ENCODE measurements at regions not wholly inside any gene's neighbourhood (a gene's known extent, or its start where the extent isn't known, plus 50 kb on each side); places are given as distances from the start of the nearest gene placed in this dataset.

DNA sequence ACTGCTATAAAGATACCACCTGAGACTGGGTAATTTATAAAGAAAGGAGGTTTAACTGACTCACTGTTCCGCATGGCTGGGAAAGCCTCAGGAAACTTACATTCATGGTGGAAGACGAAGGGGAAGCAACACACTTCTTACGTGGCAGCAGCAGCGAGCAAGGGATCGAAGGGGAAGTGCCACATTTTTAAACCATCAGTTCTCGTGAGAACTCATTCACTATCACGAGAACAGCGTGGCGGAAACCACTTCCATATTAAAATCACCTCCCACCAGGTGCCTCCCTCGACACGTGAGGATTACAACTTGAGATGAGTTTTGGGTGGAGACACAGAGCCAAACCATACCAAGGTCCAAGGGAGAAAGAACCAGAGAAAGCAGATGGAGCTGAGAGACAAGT lies 454.3 kb upstream of the CDH11 start:
- H3K4me3 Mint-ChIP-seq (ENCODE audit: unreplicated experiment), result no peak overlapping the region
- H3K27me3 Mint-ChIP-seq (ENCODE audit: low read depth, unreplicated experiment), result peaks cover 17% of the 10 kb centered on the region
- peaks cover 11% of the 10 kb centered on the region for H3K4me1 ChIP-seq (ENCODE audit: insufficient read depth, low read length)
- H3K27ac ChIP-seq (ENCODE audit: low read depth, low read length), result no peak overlapping the region
- no peak for TF ChIP-seq EZH2 (IDR thresholded peaks at IDR 0.05; ENCODE audit: insufficient read depth, low read length)
- TF ChIP-seq, protein P1, sequence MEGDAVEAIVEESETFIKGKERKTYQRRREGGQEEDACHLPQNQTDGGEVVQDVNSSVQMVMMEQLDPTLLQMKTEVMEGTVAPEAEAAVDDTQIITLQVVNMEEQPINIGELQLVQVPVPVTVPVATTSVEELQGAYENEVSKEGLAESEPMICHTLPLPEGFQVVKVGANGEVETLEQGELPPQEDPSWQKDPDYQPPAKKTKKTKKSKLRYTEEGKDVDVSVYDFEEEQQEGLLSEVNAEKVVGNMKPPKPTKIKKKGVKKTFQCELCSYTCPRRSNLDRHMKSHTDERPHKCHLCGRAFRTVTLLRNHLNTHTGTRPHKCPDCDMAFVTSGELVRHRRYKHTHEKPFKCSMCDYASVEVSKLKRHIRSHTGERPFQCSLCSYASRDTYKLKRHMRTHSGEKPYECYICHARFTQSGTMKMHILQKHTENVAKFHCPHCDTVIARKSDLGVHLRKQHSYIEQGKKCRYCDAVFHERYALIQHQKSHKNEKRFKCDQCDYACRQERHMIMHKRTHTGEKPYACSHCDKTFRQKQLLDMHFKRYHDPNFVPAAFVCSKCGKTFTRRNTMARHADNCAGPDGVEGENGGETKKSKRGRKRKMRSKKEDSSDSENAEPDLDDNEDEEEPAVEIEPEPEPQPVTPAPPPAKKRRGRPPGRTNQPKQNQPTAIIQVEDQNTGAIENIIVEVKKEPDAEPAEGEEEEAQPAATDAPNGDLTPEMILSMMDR (IDR thresholded peaks at IDR 0.05; ENCODE audit: insufficient read depth, low read depth, low read length), result no peak
- no peak overlapping the region for H2AFZ ChIP-seq (ENCODE audit: low read depth, low read length)
- no peaks in the 10 kb centered on the region for H3K36me3 Mint-ChIP-seq (ENCODE audit: low read depth, unreplicated experiment)
- no peak overlapping the region for H3K4me2 ChIP-seq (ENCODE audit: low read length)
- no peak overlapping the region for H3K27ac Mint-ChIP-seq (ENCODE audit: unreplicated experiment)
- peaks cover 24% of the 10 kb centered on the region for H3K4me1 Mint-ChIP-seq (ENCODE audit: low read depth, unreplicated experiment)
- H3K79me2 ChIP-seq (ENCODE audit: insufficient read depth, low read length), result no peaks in the 10 kb centered on the region
- no peaks in the 10 kb centered on the region for H3K27me3 ChIP-seq (ENCODE audit: insufficient read depth, low read length)
- no peak for DNase-seq (ENCODE audit: low read depth)
- no peaks in the 10 kb centered on the region for H3K36me3 ChIP-seq (ENCODE audit: insufficient read depth, low read length)
- H3K9me3 Mint-ChIP-seq (ENCODE audit: unreplicated experiment), result peaks cover 8% of the 10 kb centered on the region
- no peaks in the 10 kb centered on the region for H3K9me3 ChIP-seq (ENCODE audit: insufficient read depth, low read depth, low read length)
- FAIRE-seq, result no peak
- no peak overlapping the region for H3K9ac ChIP-seq (ENCODE audit: low read length)
- no peak overlapping the region for H3K4me3 ChIP-seq (ENCODE audit: insufficient read depth, low read depth, low read length)
- H4K20me1 ChIP-seq (ENCODE audit: insufficient read depth, low read length), result no peaks in the 10 kb centered on the region

DNA sequence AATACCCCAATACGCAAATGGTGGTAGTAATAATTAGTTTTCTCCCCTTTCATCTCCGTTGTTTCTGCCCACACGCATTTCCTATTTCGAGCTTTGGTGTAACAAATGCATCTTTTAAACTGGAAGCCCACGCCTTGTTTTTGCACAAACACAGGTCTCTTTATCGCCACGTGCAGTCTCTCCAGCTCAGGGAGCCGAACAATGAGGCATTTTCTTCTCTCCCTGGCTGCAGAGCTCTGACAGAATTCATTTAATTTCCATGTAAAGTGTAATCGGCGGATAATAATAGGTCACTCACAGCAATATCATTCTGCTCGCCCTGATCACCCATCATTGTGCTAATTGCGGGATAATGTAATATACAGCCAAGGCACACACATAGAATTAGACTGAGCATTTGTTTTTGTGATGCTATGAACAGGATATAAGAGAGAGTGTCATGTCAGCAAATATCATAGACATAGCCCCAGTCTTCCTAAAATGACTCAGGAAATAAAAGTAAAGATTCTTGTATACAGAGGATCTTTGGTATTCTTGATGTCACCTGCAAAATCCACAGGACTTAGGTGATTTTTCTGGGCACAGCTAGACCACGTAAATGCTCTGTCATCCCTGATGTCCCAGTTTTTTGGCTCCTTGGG lies 452.6 kb upstream of the CDH11 start:
- Mint-ChIP-seq H3K27ac (ENCODE audit: unreplicated experiment) (no peak overlapping the region), H3K4me3 (ENCODE audit: unreplicated experiment) (no peak overlapping the region), H3K4me1 (ENCODE audit: low read depth, unreplicated experiment) (peaks cover 24% of the 10 kb centered on the region), H3K36me3 (ENCODE audit: low read depth, unreplicated experiment) (no peaks in the 10 kb centered on the region), H3K9me3 (ENCODE audit: unreplicated experiment) (peaks cover 9% of the 10 kb centered on the region), H3K27me3 (ENCODE audit: low read depth, unreplicated experiment) (peaks cover 17% of the 10 kb centered on the region)
- Histone ChIP-seq H3K4me2 (ENCODE audit: low read length) (no peak overlapping the region), H3K4me1 (ENCODE audit: insufficient read depth, low read length) (peaks cover 11% of the 10 kb centered on the region), H3K79me2 (ENCODE audit: insufficient read depth, low read length) (no peaks in the 10 kb centered on the region), H3K27me3 (ENCODE audit: insufficient read depth, low read length) (no peaks in the 10 kb centered on the region), H3K9ac (ENCODE audit: low read length) (no peak overlapping the region), H3K9me3 (ENCODE audit: insufficient read depth, low read depth, low read length) (no peaks in the 10 kb centered on the region), H3K27ac (ENCODE audit: low read depth, low read length) (no peak overlapping the region), H4K20me1 (ENCODE audit: insufficient read depth, low read length) (no peaks in the 10 kb centered on the region), H3K4me3 (ENCODE audit: insufficient read depth, low read depth, low read length) (no peak overlapping the region), H3K36me3 (ENCODE audit: insufficient read depth, low read length) (no peaks in the 10 kb centered on the region), H2AFZ (ENCODE audit: low read depth, low read length) (no peak overlapping the region)
- TF ChIP-seq EZH2 (IDR thresholded peaks at IDR 0.05; ENCODE audit: insufficient read depth, low read length), result no peak
- TF ChIP-seq, protein P1 (IDR thresholded peaks at IDR 0.05; ENCODE audit: insufficient read depth, low read depth, low read length), result no peak
- FAIRE-seq, result no peak
- DNase-seq (ENCODE audit: low read depth), result no peak

DNA sequence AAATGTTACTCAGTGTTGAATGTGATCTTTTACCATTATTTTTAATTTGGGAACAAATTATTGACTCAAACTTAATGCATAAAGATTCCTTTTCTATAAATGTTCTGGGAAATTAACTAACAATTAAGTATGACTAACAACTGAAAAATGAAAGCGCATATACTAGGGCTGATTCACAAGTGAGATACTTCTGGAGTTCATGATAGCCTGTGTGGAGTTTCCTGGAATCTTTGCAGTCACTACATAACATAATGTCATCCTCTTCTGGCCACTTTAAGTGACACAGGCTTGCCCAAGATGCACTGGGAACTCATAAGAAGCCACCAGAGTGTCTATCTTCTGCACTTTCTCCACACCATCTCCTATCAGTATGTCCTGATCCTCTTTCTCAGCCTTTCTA lies 450.3 kb upstream of the CDH11 start:
- DNase-seq (ENCODE audit: low read depth), result peak; percentile 90
- Histone ChIP-seq H3K9me3 (ENCODE audit: insufficient read depth, low read depth, low read length) (no peaks in the 10 kb centered on the region), H2AFZ (ENCODE audit: low read depth, low read length) (peak overlapping the region; percentile 32), H3K36me3 (ENCODE audit: insufficient read depth, low read length) (no peaks in the 10 kb centered on the region), H3K4me2 (ENCODE audit: low read length) (peak overlapping the region; percentile 56), H3K79me2 (ENCODE audit: insufficient read depth, low read length) (no peaks in the 10 kb centered on the region), H3K4me3 (ENCODE audit: insufficient read depth, low read depth, low read length) (no peak overlapping the region), H3K27ac (ENCODE audit: low read depth, low read length) (peak overlapping the region; percentile 62), H3K9ac (ENCODE audit: low read length) (peak overlapping the region; percentile 0), H4K20me1 (ENCODE audit: insufficient read depth, low read length) (no peaks in the 10 kb centered on the region), H3K27me3 (ENCODE audit: insufficient read depth, low read length) (no peaks in the 10 kb centered on the region), H3K4me1 (ENCODE audit: insufficient read depth, low read length) (peaks cover 11% of the 10 kb centered on the region)
- TF ChIP-seq EZH2 (IDR thresholded peaks at IDR 0.05; ENCODE audit: insufficient read depth, low read length), result no peak
- TF ChIP-seq, protein P1 (IDR thresholded peaks at IDR 0.05; ENCODE audit: insufficient read depth, low read depth, low read length), result peak; percentile 16
- peak; percentile 92 for FAIRE-seq
- H3K27me3 Mint-ChIP-seq (ENCODE audit: low read depth, unreplicated experiment), result peaks cover 11% of the 10 kb centered on the region
- peak overlapping the region; percentile 85 for H3K27ac Mint-ChIP-seq (ENCODE audit: unreplicated experiment)
- no peaks in the 10 kb centered on the region for H3K36me3 Mint-ChIP-seq (ENCODE audit: low read depth, unreplicated experiment)
- peaks cover 5% of the 10 kb centered on the region for H3K9me3 Mint-ChIP-seq (ENCODE audit: unreplicated experiment)
- H3K4me1 Mint-ChIP-seq (ENCODE audit: low read depth, unreplicated experiment), result peaks cover 17% of the 10 kb centered on the region
- no peak overlapping the region for H3K4me3 Mint-ChIP-seq (ENCODE audit: unreplicated experiment)
